GM19397 (cell line): ENCODE measurements at regions not wholly inside any gene's neighbourhood (a gene's known extent, or its start where the extent isn't known, plus 50 kb on each side); places are given as distances from the start of the nearest gene placed in this dataset.

ENCODE experiments used
- ATAC-seq: cut with Tn5 transposase; IDR thresholded peaks from one replicate; pipeline ENCODE4 v1.9.1; 2021; ENCODE audit warnings: mild to moderate bottlenecking, moderate library complexity; ENCODE audit not compliant: unreplicated experiment

- no peak for ATAC-seq
These were observed 114.5 kb downstream of the IRS2 start for GRCh38 chr13:109671919-109672318.

- no peak for ATAC-seq
These were observed 115.6 kb downstream of the IRS2 start for GRCh38 chr13:109670776-109671175.

GRCh38 chr13:109669956-109670355 is 116.4 kb downstream of the IRS2 start:
- ATAC-seq = no peak

- ATAC-seq = no peak
These were observed 117.2 kb downstream of the IRS2 start for GRCh38 chr13:109669234-109669612.

GRCh38 chr13:109668433-109669233 is 117.8 kb downstream of the IRS2 start:
- ATAC-seq = no peak

GRCh38 chr13:109667807-109668291 is 118.5 kb downstream of the IRS2 start:
- ATAC-seq = no peak

- no peak for ATAC-seq
These were observed 119.3 kb downstream of the IRS2 start for GRCh38 chr13:109667056-109667455.

- no peak for ATAC-seq
These were observed 119.7 kb downstream of the IRS2 start for GRCh38 chr13:109666656-109667055.

- no peak for ATAC-seq
These were observed 120.6 kb downstream of the IRS2 start for GRCh38 chr13:109665781-109666249.

- ATAC-seq = no peak
These were observed 121.1 kb downstream of the IRS2 start for GRCh38 chr13:109665240-109665639.

- ATAC-seq = no peak
These were observed 129.0 kb downstream of the IRS2 start for GRCh38 chr13:109657395-109657794.

- no peak for ATAC-seq
These were observed 130.2 kb downstream of the IRS2 start for GRCh38 chr13:109656206-109656605.

GRCh38 chr13:109655611-109656010 is 130.8 kb downstream of the IRS2 start:
- no peak for ATAC-seq

- no peak for ATAC-seq
These were observed 131.2 kb downstream of the IRS2 start for GRCh38 chr13:109655206-109655600.

- ATAC-seq = no peak
These were observed 131.8 kb downstream of the IRS2 start for GRCh38 chr13:109654341-109655205.

- no peak for ATAC-seq
These were observed 133.9 kb downstream of the IRS2 start for GRCh38 chr13:109652531-109652930.

- no peak for ATAC-seq
These were observed 134.5 kb downstream of the IRS2 start for GRCh38 chr13:109651854-109652253.

GRCh38 chr13:109651311-109651710 is 135.1 kb downstream of the IRS2 start:
- ATAC-seq = no peak

- ATAC-seq = no peak
These were observed 135.5 kb downstream of the IRS2 start for GRCh38 chr13:109650861-109651260.

- no peak for ATAC-seq
These were observed 136.7 kb downstream of the IRS2 start for GRCh38 chr13:109649713-109650112.

- ATAC-seq = no peak
These were observed 138.7 kb downstream of the IRS2 start for GRCh38 chr13:109647699-109648098.

GRCh38 chr13:109647053-109647452 is 139.3 kb downstream of the IRS2 start:
- no peak for ATAC-seq
